GM06990 (cell line): ENCODE measurements at regions not wholly inside any gene's neighbourhood (a gene's known extent, or its start where the extent isn't known, plus 50 kb on each side); places are given as distances from the start of the nearest gene placed in this dataset.

Source experiments
- DNase-seq: peaks from one replicate; pipeline ENCODE4 v3.0.0-alpha.2; 2011; ENCODE audit not compliant: insufficient read length; ENCODE audit errors: extremely low read depth
- H3K27me3 ChIP-seq: replicated peaks from 2 replicates; pipeline ENCODE4 v1.6.0; 2011; ENCODE audit warnings: low read length; ENCODE audit not compliant: control insufficient read depth, insufficient read depth
- H3K36me3 ChIP-seq: 2 replicates; pipeline ENCODE4 v1.5.1; 2011; ENCODE audit warnings: low read length; ENCODE audit not compliant: control insufficient read depth, insufficient read depth
- H3K4me3 ChIP-seq: replicated peaks from 2 replicates; pipeline ENCODE4 v1.5.1; 2011; ENCODE audit warnings: low read depth, mild to moderate bottlenecking, control low read depth, low read length
- CTCF ChIP-seq: IDR thresholded peaks from 2 replicates; pipeline ENCODE4 v1.5.1; 2011; ENCODE audit warnings: low read length, control low read depth, mild to moderate bottlenecking, inconsistent platforms; ENCODE audit not compliant: insufficient read depth, poor library complexity, severe bottlenecking

DNA sequence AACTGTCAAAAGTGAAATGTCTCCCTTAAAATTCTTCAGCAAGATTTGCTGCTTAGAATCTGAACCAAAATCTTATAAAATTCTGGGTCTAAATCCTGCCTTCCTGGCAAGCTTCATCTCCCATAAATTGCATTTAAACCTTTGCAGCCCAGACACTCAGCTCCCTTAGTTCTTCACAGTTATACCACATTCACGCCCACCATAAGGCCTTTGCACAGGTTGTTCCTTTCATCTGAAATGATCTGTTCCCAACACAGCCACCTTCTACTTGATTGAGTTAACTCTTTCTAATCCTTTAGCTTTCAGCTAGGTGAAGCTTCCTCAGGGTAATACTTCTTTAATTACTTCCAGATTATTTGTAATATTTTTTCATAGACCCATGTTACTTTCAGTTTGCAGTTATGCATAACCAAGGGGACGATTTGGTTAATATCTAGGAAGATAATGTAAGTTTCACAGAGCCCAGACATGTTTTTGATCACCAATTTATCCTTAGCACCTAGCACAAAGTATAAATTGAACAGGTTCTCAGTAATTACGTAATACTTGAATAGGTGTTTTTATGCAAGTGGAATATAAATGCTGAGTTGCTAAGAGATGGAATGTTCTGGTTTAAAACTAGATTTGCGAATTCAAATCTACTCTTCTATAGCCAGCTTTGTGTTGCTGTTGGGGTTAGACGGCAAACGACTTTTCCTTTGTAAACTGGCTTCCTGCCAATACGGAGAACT, 779.7 kb upstream of the PKDCC start:
- Histone ChIP-seq H3K4me3 (no peak overlapping the region), H3K27me3 (no peaks in the 10 kb centered on the region), H3K36me3 (no peaks in the 10 kb centered on the region)
- DNase-seq = no peak
- no peak for TF ChIP-seq CTCF

GRCh38 chr2:41283079-41283775, 764.6 kb upstream of the PKDCC start:
- DNase-seq = no peak
- no peaks in the 10 kb centered on the region for H3K36me3 ChIP-seq
- no peaks in the 10 kb centered on the region for H3K27me3 ChIP-seq
- no peak for TF ChIP-seq CTCF
- H3K4me3 ChIP-seq = no peak overlapping the region

DNA sequence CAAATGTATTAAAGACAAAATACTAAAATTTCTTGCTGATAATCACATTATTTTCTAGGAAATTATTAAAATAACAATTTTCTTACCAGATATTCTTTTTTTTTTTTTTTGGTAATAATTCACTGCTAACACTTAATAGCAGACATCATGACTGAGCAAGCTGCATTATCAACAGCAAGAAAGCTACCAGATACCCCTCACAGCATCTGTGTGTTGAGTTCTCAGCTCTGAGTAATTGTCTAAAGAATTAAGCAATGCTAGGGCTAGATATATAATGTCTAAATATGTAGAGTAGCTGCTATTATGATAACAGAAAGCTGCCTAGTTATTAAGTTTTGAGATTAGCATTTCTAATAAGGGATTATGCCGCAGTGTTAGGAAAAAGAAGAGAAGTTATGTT, 754.3 kb upstream of the PKDCC start:
- no peak for TF ChIP-seq CTCF
- no peak overlapping the region for H3K4me3 ChIP-seq
- no peaks in the 10 kb centered on the region for H3K27me3 ChIP-seq
- DNase-seq = no peak
- no peaks in the 10 kb centered on the region for H3K36me3 ChIP-seq

DNA sequence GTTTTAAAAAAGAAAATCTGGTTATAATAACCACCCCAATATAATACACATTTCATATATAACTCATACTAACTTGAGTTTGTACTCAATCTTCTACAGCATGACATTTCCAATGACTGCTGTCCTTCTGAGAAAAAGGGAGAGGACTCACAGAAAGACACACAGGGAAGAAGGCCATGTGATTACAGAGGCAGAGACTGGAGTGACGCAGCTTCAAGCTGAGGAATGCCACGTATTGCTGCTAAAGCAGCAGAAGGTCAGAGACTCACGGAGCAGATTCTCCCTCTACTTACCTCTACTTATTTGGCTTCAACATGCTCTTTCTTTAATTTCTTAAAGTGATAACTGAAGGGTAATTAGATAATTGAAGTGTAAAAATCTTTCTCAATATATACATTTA, 753.5 kb upstream of the PKDCC start:
- no peaks in the 10 kb centered on the region for H3K36me3 ChIP-seq
- DNase-seq = no peak
- TF ChIP-seq CTCF = no peak

GRCh38 chr2:41313082-41313481, 734.7 kb upstream of the PKDCC start:
- TF ChIP-seq CTCF = no peak

More for the DNA sequence above, 753.5 kb upstream of the PKDCC start:
- Histone ChIP-seq H3K4me3 (no peak overlapping the region), H3K27me3 (no peaks in the 10 kb centered on the region)

More at GRCh38 chr2:41313082-41313481, 734.7 kb upstream of the PKDCC start:
- no peak overlapping the region for H3K4me3 ChIP-seq
- DNase-seq = no peak
- no peaks in the 10 kb centered on the region for H3K27me3 ChIP-seq
- H3K36me3 ChIP-seq = no peaks in the 10 kb centered on the region
